ENCODE measurements at regions not wholly inside any gene's neighbourhood (a gene's known extent, or its start where the extent isn't known, plus 50 kb on each side); places are given as distances from the start of the nearest gene placed in this dataset.
A peak's percentile ranks its signal among the peaks of the same experiment; 100 is the strongest.

DNA sequence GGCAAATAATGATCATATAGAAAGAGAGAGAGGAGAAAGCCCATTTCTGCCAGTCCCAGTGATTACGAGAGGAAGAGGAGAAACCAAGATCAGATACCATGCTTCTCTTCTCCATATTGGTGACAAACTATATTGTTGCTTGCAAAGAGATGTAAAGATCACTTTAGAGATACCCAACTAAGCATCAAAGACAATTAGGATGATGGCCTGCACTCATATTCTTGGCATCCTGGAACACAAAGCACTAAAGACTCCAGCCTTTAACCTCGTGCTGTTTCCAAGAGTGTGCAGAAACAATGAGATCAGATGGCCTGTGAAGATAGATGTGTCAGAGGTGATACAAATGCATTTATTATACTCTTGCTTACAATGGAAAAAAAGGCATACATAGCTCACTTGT, 170.7 kb upstream of the TP63 start:
- intact Hi-C loops (cut with DNase I) = no loop called here

GRCh38 chr3:189464799-189465198, 166.4 kb upstream of the TP63 start:
- DNase-seq = no peak

More for the DNA sequence above, 170.7 kb upstream of the TP63 start:
- Histone ChIP-seq H3K27ac (ENCODE audit: low read depth in 2 of 2, low read length in 2 of 2) (no peak overlapping the region), H3K27me3 (ENCODE audit: control insufficient read depth, insufficient read depth, low read length) (no peaks in the 10 kb centered on the region), H3K4me3 (ENCODE audit: low read length in 3 of 3) (no peak overlapping the region), H3K36me3 (ENCODE audit: control insufficient read depth in 2 of 3, insufficient read depth in 3 of 3, low read length in 3 of 3) (no peaks in the 10 kb centered on the region), H3K9me3 (ENCODE audit: control insufficient read depth in 2 of 3, insufficient read depth in 1 of 3, low read length in 3 of 3) (no peaks in the 10 kb centered on the region), H3K4me1 (ENCODE audit: control insufficient read depth in 2 of 3, insufficient read depth in 2 of 3, low read depth in 1 of 3, low read length in 3 of 3) (peaks cover 0 to 2% (median 0%) of the 10 kb centered on the region in 3 donors), H3K9ac (ENCODE audit: low read length in 3 of 3) (no peak overlapping the region)
- TF ChIP-seq, protein P1, sequence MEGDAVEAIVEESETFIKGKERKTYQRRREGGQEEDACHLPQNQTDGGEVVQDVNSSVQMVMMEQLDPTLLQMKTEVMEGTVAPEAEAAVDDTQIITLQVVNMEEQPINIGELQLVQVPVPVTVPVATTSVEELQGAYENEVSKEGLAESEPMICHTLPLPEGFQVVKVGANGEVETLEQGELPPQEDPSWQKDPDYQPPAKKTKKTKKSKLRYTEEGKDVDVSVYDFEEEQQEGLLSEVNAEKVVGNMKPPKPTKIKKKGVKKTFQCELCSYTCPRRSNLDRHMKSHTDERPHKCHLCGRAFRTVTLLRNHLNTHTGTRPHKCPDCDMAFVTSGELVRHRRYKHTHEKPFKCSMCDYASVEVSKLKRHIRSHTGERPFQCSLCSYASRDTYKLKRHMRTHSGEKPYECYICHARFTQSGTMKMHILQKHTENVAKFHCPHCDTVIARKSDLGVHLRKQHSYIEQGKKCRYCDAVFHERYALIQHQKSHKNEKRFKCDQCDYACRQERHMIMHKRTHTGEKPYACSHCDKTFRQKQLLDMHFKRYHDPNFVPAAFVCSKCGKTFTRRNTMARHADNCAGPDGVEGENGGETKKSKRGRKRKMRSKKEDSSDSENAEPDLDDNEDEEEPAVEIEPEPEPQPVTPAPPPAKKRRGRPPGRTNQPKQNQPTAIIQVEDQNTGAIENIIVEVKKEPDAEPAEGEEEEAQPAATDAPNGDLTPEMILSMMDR (IDR thresholded peaks at IDR 0.05; ENCODE audit: borderline replicate concordance, extremely low read depth, insufficient read depth) = no peak
- no peak for DNase-seq
- no peak for FAIRE-seq

DNA sequence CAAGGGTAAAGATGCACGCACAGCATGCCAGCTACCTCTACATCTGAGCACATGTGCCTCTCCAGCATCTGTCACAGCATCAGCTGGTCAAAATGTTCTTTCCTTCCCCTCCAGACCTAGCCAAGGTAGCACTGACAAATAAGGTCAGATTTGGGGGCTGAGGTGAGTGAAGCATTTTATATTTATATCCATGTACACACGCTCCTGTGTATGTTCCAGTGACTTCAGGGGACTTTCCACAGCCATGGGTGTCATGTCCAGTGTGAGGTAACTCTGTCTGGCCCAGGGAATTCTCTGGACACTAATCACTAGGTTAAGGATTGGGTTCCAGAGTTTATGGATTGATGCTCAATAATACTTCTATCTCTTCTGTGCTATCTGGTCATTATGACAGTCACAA, 165.2 kb upstream of the TP63 start:
- H3K4me1 ChIP-seq (ENCODE audit: control insufficient read depth in 2 of 3, insufficient read depth in 2 of 3, low read depth in 1 of 3, low read length in 3 of 3) = no peaks in the 10 kb centered on the region
- H3K9ac ChIP-seq (ENCODE audit: low read length in 3 of 3) = no peak overlapping the region
- H3K9me3 ChIP-seq (ENCODE audit: control insufficient read depth in 2 of 3, insufficient read depth in 1 of 3, low read length in 3 of 3) = no peaks in the 10 kb centered on the region
- intact Hi-C loops (cut with DNase I) = no loop called here
- no peak for DNase-seq
- FAIRE-seq = no peak
- no peaks in the 10 kb centered on the region for H3K36me3 ChIP-seq (ENCODE audit: control insufficient read depth in 2 of 3, insufficient read depth in 3 of 3, low read length in 3 of 3)
- H3K27ac ChIP-seq (ENCODE audit: low read depth in 2 of 2, low read length in 2 of 2) = no peak overlapping the region
- TF ChIP-seq, protein P1 (IDR thresholded peaks at IDR 0.05; ENCODE audit: borderline replicate concordance, extremely low read depth, insufficient read depth) = no peak
- H3K27me3 ChIP-seq (ENCODE audit: control insufficient read depth, insufficient read depth, low read length) = no peaks in the 10 kb centered on the region
- no peak overlapping the region for H3K4me3 ChIP-seq (ENCODE audit: low read length in 3 of 3)

More at GRCh38 chr3:189464799-189465198, 166.4 kb upstream of the TP63 start:
- no peaks in the 10 kb centered on the region for H3K36me3 ChIP-seq (ENCODE audit: control insufficient read depth in 2 of 3, insufficient read depth in 3 of 3, low read length in 3 of 3)
- H3K4me1 ChIP-seq (ENCODE audit: control insufficient read depth in 2 of 3, insufficient read depth in 2 of 3, low read depth in 1 of 3, low read length in 3 of 3) = no peaks in the 10 kb centered on the region
- no peak overlapping the region for H3K4me3 ChIP-seq (ENCODE audit: low read length in 3 of 3)
- H3K27ac ChIP-seq (ENCODE audit: low read depth in 2 of 2, low read length in 2 of 2) = no peak overlapping the region
- H3K9me3 ChIP-seq (ENCODE audit: control insufficient read depth in 2 of 3, insufficient read depth in 1 of 3, low read length in 3 of 3) = no peaks in the 10 kb centered on the region
- no peaks in the 10 kb centered on the region for H3K27me3 ChIP-seq (ENCODE audit: control insufficient read depth, insufficient read depth, low read length)
- no peak overlapping the region for H3K9ac ChIP-seq (ENCODE audit: low read length in 3 of 3)
- TF ChIP-seq, protein P1 (IDR thresholded peaks at IDR 0.05; ENCODE audit: borderline replicate concordance, extremely low read depth, insufficient read depth) = no peak
- FAIRE-seq = peak; percentile 72
- intact Hi-C loops (cut with DNase I) = no loop called here

DNA sequence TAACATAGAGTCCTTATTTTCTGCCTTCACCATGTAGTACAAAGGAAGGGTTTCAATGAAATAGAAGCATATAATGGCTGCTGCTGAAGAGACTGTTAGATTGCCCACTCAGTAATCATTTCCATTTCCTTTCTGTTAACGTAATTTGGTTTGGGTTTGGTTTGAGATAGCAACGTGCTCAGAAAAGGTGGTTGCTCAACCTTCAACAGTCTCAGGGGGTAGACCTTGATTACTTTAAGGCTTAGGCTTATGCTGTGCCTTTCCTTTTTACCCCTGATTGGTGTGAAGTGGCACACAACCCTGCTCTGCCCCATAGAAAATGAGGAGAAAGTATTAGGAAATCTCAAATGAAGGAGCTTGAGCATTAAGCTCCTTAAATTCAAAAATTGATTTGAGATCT, 163.7 kb upstream of the TP63 start:
- TF ChIP-seq, protein P1 (IDR thresholded peaks at IDR 0.05; ENCODE audit: borderline replicate concordance, extremely low read depth, insufficient read depth) = no peak
- H3K27ac ChIP-seq (ENCODE audit: low read depth in 2 of 2, low read length in 2 of 2) = no peak overlapping the region
- intact Hi-C loops (cut with DNase I) = no loop called here
- H3K4me3 ChIP-seq (ENCODE audit: low read length in 3 of 3) = no peak overlapping the region
- DNase-seq (no peak), FAIRE-seq (no peak)
- no peaks in the 10 kb centered on the region for H3K4me1 ChIP-seq (ENCODE audit: control insufficient read depth in 2 of 3, insufficient read depth in 2 of 3, low read depth in 1 of 3, low read length in 3 of 3)
- H3K9me3 ChIP-seq (ENCODE audit: control insufficient read depth in 2 of 3, insufficient read depth in 1 of 3, low read length in 3 of 3) = no peaks in the 10 kb centered on the region
- no peak overlapping the region for H3K9ac ChIP-seq (ENCODE audit: low read length in 3 of 3)
- no peaks in the 10 kb centered on the region for H3K36me3 ChIP-seq (ENCODE audit: control insufficient read depth in 2 of 3, insufficient read depth in 3 of 3, low read length in 3 of 3)
- no peaks in the 10 kb centered on the region for H3K27me3 ChIP-seq (ENCODE audit: control insufficient read depth, insufficient read depth, low read length)

Measured in kidney (tissue), 13 donors.